GM12892 (cell line): ENCODE measurements at regions not wholly inside any gene's neighbourhood (a gene's known extent, or its start where the extent isn't known, plus 50 kb on each side); places are given as distances from the start of the nearest gene placed in this dataset.

Experiments used
- POLR2A ChIP-seq: IDR thresholded peaks from 2 replicates; pipeline ENCODE4 v1.6.1; 2011; ENCODE audit warnings: low read depth, low read length, control low read depth
- POLR2AphosphoS5 ChIP-seq: IDR thresholded peaks from 2 replicates; pipeline ENCODE4 v1.6.1; 2011; ENCODE audit warnings: low read depth, low read length, control low read depth

DNA sequence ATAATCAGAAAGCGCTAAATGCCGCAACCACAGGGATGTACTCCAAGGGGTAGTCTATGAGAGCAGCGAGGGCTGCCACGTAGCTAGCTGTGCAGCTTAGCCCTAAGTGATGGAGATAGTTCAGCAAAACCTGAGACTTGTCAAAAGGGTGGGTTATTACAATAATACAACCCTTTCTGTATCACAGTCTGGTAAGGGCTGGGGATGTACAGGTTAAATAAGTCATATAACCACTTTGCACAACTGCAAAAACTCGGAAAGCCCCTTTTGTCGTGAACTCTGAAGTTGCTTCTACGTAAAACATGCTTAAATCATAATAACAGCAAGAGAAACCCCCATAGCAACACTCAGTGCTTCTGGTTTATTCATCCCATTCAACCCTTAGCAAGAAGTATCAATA lies 598.8 kb downstream of the SUCLG1 start:
- TF ChIP-seq POLR2A (no peak), POLR2AphosphoS5 (no peak)
